ENCODE measurements at regions not wholly inside any gene's neighbourhood (a gene's known extent, or its start where the extent isn't known, plus 50 kb on each side); places are given as distances from the start of the nearest gene placed in this dataset.

- TF ChIP-seq CTCF (IDR thresholded peaks at IDR 0.05; ENCODE audit: control insufficient read depth, extremely low read depth, insufficient read depth), result no peak
- H3K4me3 ChIP-seq (ENCODE audit: low read depth, low read length), result no peak overlapping the region
- no peak for DNase-seq (ENCODE audit: low read depth)
These were observed 396.6 kb downstream of the SOX2 start for GRCh38 chr3:182108371-182108770.

GRCh38 chr3:182111967-182112366 lies 400.2 kb downstream of the SOX2 start:
- TF ChIP-seq CTCF (IDR thresholded peaks at IDR 0.05; ENCODE audit: control insufficient read depth, extremely low read depth, insufficient read depth), result no peak
- no peak overlapping the region for H3K4me3 ChIP-seq (ENCODE audit: low read depth, low read length)
- DNase-seq (ENCODE audit: low read depth), result no peak

- no peak for TF ChIP-seq CTCF (IDR thresholded peaks at IDR 0.05; ENCODE audit: control insufficient read depth, extremely low read depth, insufficient read depth)
- no peak for DNase-seq (ENCODE audit: low read depth)
- no peak overlapping the region for H3K4me3 ChIP-seq (ENCODE audit: low read depth, low read length)
These were observed 403.7 kb downstream of the SOX2 start for GRCh38 chr3:182115328-182116015.

GRCh38 chr3:182116386-182116785 lies 404.7 kb downstream of the SOX2 start:
- H3K4me3 ChIP-seq (ENCODE audit: low read depth, low read length), result no peak overlapping the region
- no peak for DNase-seq (ENCODE audit: low read depth)
- TF ChIP-seq CTCF (IDR thresholded peaks at IDR 0.05; ENCODE audit: control insufficient read depth, extremely low read depth, insufficient read depth), result no peak

GRCh38 chr3:182117131-182117530 lies 405.4 kb downstream of the SOX2 start:
- H3K4me3 ChIP-seq (ENCODE audit: low read depth, low read length), result no peak overlapping the region
- DNase-seq (ENCODE audit: low read depth), result no peak
- no peak for TF ChIP-seq CTCF (IDR thresholded peaks at IDR 0.05; ENCODE audit: control insufficient read depth, extremely low read depth, insufficient read depth)

GRCh38 chr3:182117583-182117982 lies 405.9 kb downstream of the SOX2 start:
- no peak for DNase-seq (ENCODE audit: low read depth)
- no peak for TF ChIP-seq CTCF (IDR thresholded peaks at IDR 0.05; ENCODE audit: control insufficient read depth, extremely low read depth, insufficient read depth)
- H3K4me3 ChIP-seq (ENCODE audit: low read depth, low read length), result no peak overlapping the region

GRCh38 chr3:182118066-182118465 lies 406.3 kb downstream of the SOX2 start:
- H3K4me3 ChIP-seq (ENCODE audit: low read depth, low read length), result no peak overlapping the region
- TF ChIP-seq CTCF (IDR thresholded peaks at IDR 0.05; ENCODE audit: control insufficient read depth, extremely low read depth, insufficient read depth), result no peak
- DNase-seq (ENCODE audit: low read depth), result no peak

Data from LNCaP clone FGC (cell line).